Mesendoderm (in vitro differentiated cells): ENCODE measurements at regions not wholly inside any gene's neighbourhood (a gene's known extent, or its start where the extent isn't known, plus 50 kb on each side); places are given as distances from the start of the nearest gene placed in this dataset.

Source experiments
- DNase-seq: peaks from one replicate; pipeline ENCODE4 v3.0.0; 2013
- H2AK5ac ChIP-seq: 2 replicates; pipeline ENCODE4 v1.6.1; 2013; ENCODE audit warnings: low read length, inconsistent platforms
- H2BK120ac ChIP-seq: 2 replicates; pipeline ENCODE4 v1.6.1; 2013; ENCODE audit warnings: low read depth, mild to moderate bottlenecking, low read length, moderate library complexity, mixed read lengths
- H2BK15ac ChIP-seq: replicated peaks from 2 replicates; pipeline ENCODE4 v1.6.1; 2013; ENCODE audit warnings: low read depth, mild to moderate bottlenecking, moderate library complexity
- H2BK5ac ChIP-seq: 2 replicates; pipeline ENCODE4 v1.6.1; 2013; ENCODE audit warnings: low read length, inconsistent platforms
- H3K18ac ChIP-seq: 2 replicates; pipeline ENCODE4 v1.6.1; 2013; ENCODE audit warnings: mild to moderate bottlenecking, low read length, mixed read lengths
- H3K23ac ChIP-seq: one replicate; pipeline ENCODE4 v1.6.1; 2013; ENCODE audit warnings: low read length
- H3K27ac ChIP-seq: 2 replicates; pipeline ENCODE4 v1.5.1; 2013; ENCODE audit warnings: low read depth, mild to moderate bottlenecking, inconsistent platforms, low read length, moderate library complexity
- H3K27me3 ChIP-seq: 2 replicates; pipeline ENCODE4 v1.6.1; 2013; ENCODE audit warnings: low read length, control low read depth, mild to moderate bottlenecking, inconsistent platforms; ENCODE audit not compliant: insufficient read depth, poor library complexity
- H3K36me3 ChIP-seq: 2 replicates; pipeline ENCODE4 v1.6.1; 2013; ENCODE audit warnings: low read length, inconsistent platforms; ENCODE audit not compliant: control insufficient read depth, insufficient read depth
- H3K4ac ChIP-seq: one replicate; pipeline ENCODE4 v1.6.1; 2013; ENCODE audit warnings: low read depth, mild to moderate bottlenecking, low read length, moderate library complexity
- H3K4me1 ChIP-seq: 2 replicates; pipeline ENCODE4 v1.6.1; 2013; ENCODE audit warnings: low read depth, low read length, inconsistent platforms; ENCODE audit not compliant: control insufficient read depth
- H3K4me2 ChIP-seq: 2 replicates; pipeline ENCODE4 v1.6.1; 2013; ENCODE audit warnings: low read length
- H3K4me3 ChIP-seq: 2 replicates; pipeline ENCODE4 v1.5.1; 2013; ENCODE audit warnings: mild to moderate bottlenecking, low read length
- H3K56ac ChIP-seq: one replicate; pipeline ENCODE4 v1.6.1; 2013; ENCODE audit warnings: low read length
- H3K79me1 ChIP-seq: 2 replicates; pipeline ENCODE4 v1.6.1; 2013; ENCODE audit warnings: low read length, inconsistent platforms
- H3K79me2 ChIP-seq: 2 replicates; pipeline ENCODE4 v1.6.1; 2013; ENCODE audit warnings: mild to moderate bottlenecking, low read length; ENCODE audit not compliant: control insufficient read depth, insufficient read depth
- H3K9ac ChIP-seq: 2 replicates; pipeline ENCODE4 v1.6.1; 2013; ENCODE audit warnings: low read length, inconsistent platforms
- H4K5ac ChIP-seq: one replicate; pipeline ENCODE4 v1.6.1; 2013; ENCODE audit warnings: low read length
- H4K8ac ChIP-seq: one replicate; pipeline ENCODE4 v1.6.1; 2013; ENCODE audit warnings: low read depth, mild to moderate bottlenecking, control low read depth, low read length, moderate library complexity
- WGBS: extraction: QIAGEN DNeasy Blood & Tissue Kit; methylation state at CpG from one replicate; pipeline ENCODE4 v1.1.7; 2013; ENCODE audit warnings: low lambda C conversion rate, missing lambda C conversion rate; ENCODE audit not compliant: insufficient coverage; ENCODE audit errors: extremely low coverage; 5-methylcytosine and 5-hydroxymethylcytosine counted together

GRCh38 chr19:30621326-30621920 is 249.2 kb downstream of the ZNF536 start:
- Histone ChIP-seq H3K79me2 (no peaks in the 10 kb centered on the region), H2BK15ac (no peak overlapping the region), H3K4ac (no peak overlapping the region), H3K18ac (no peak overlapping the region), H3K36me3 (no peaks in the 10 kb centered on the region), H2BK120ac (no peak overlapping the region), H3K4me2 (no peak overlapping the region), H4K5ac (no peak overlapping the region), H2BK5ac (no peak overlapping the region), H3K79me1 (no peaks in the 10 kb centered on the region), H3K9ac (no peak overlapping the region), H3K27me3 (no peaks in the 10 kb centered on the region), H3K4me1 (no peaks in the 10 kb centered on the region), H4K8ac (no peak overlapping the region), H3K4me3 (no peak overlapping the region), H3K23ac (no peak overlapping the region), H3K56ac (no peak overlapping the region), H3K27ac (no peak overlapping the region), H2AK5ac (no peak overlapping the region)
- no peak for DNase-seq
- no CpG with 5 or more reads among the region's 8 CpGs for whole genome bisulfite sequencing

- Histone ChIP-seq H3K79me1 (no peaks in the 10 kb centered on the region), H3K36me3 (no peaks in the 10 kb centered on the region), H3K56ac (no peak overlapping the region), H3K18ac (no peak overlapping the region), H2BK5ac (no peak overlapping the region), H3K27me3 (no peaks in the 10 kb centered on the region), H3K27ac (no peak overlapping the region), H4K5ac (no peak overlapping the region), H3K79me2 (no peaks in the 10 kb centered on the region), H2BK15ac (no peak overlapping the region), H3K4me3 (no peak overlapping the region), H2BK120ac (no peak overlapping the region), H3K9ac (no peak overlapping the region), H4K8ac (no peak overlapping the region), H3K4me1 (no peaks in the 10 kb centered on the region), H3K23ac (no peak overlapping the region), H3K4me2 (no peak overlapping the region), H2AK5ac (no peak overlapping the region), H3K4ac (no peak overlapping the region)
- DNase-seq: no peak
- no CpG with 5 or more reads among the region's 4 CpGs for WGBS
These were observed 248.2 kb downstream of the ZNF536 start for GRCh38 chr19:30620354-30620753.

GRCh38 chr19:30609656-30610270 is 237.6 kb downstream of the ZNF536 start:
- H3K4me1 ChIP-seq: no peaks in the 10 kb centered on the region
- H3K36me3 ChIP-seq: no peaks in the 10 kb centered on the region
- no peak overlapping the region for H2AK5ac ChIP-seq
- H2BK15ac ChIP-seq: no peak overlapping the region
- H3K27me3 ChIP-seq: no peaks in the 10 kb centered on the region
- H3K4me3 ChIP-seq: no peak overlapping the region
- WGBS: no CpG with 5 or more reads among the region's 2 CpGs
- no peak overlapping the region for H3K18ac ChIP-seq
- H3K27ac ChIP-seq: no peak overlapping the region
- no peak overlapping the region for H4K5ac ChIP-seq
- no peak overlapping the region for H3K4ac ChIP-seq
- H2BK5ac ChIP-seq: no peak overlapping the region
- H2BK120ac ChIP-seq: no peak overlapping the region
- no peak overlapping the region for H3K4me2 ChIP-seq
- no peak overlapping the region for H4K8ac ChIP-seq
- no peak overlapping the region for H3K23ac ChIP-seq
- H3K79me1 ChIP-seq: no peaks in the 10 kb centered on the region
- no peaks in the 10 kb centered on the region for H3K79me2 ChIP-seq
- no peak overlapping the region for H3K9ac ChIP-seq
- no peak for DNase-seq
- H3K56ac ChIP-seq: no peak overlapping the region

- Histone ChIP-seq H3K56ac (no peak overlapping the region), H2AK5ac (no peak overlapping the region), H3K4me3 (no peak overlapping the region), H3K4ac (no peak overlapping the region), H3K79me2 (no peaks in the 10 kb centered on the region), H4K5ac (no peak overlapping the region), H3K4me1 (no peaks in the 10 kb centered on the region), H3K27ac (no peak overlapping the region), H3K79me1 (no peaks in the 10 kb centered on the region), H3K4me2 (no peak overlapping the region), H3K9ac (no peak overlapping the region), H3K23ac (no peak overlapping the region), H2BK15ac (no peak overlapping the region), H3K27me3 (no peaks in the 10 kb centered on the region), H4K8ac (no peak overlapping the region), H3K36me3 (no peaks in the 10 kb centered on the region), H2BK120ac (no peak overlapping the region), H2BK5ac (no peak overlapping the region), H3K18ac (no peak overlapping the region)
- DNase-seq: no peak
- no CpG with 5 or more reads among the region's 1 CpG for WGBS
These were observed 236.3 kb downstream of the ZNF536 start for GRCh38 chr19:30608471-30608870.
